GM23338 (cell line): ENCODE measurements at regions not wholly inside any gene's neighbourhood (a gene's known extent, or its start where the extent isn't known, plus 50 kb on each side); places are given as distances from the start of the nearest gene placed in this dataset.

ENCODE experiments used
- CREB1 ChIP-seq: fragments of 250-450 bp; sonication (Bioruptor Pico); IDR thresholded peaks from 2 replicates; pipeline ENCODE4 v1.5.0; 2020; ENCODE audit warnings: low read depth, mild to moderate bottlenecking, moderate library complexity
- CTCF ChIP-seq, 2 experiments: fragments of 200-600 bp in 1 of 2; sonication (generic) in 1 of 2; conservative IDR thresholded peaks; 2 replicates each; pipeline versions ENCODE4 v1.5.1 to v1.6.1; 2016 to 2017; ENCODE audit warnings: antibody characterized with exemption in 2 of 2, low read depth in 2 of 2, mild to moderate bottlenecking in 2 of 2, moderate library complexity in 1 of 2
- ETS1 ChIP-seq: IDR thresholded peaks from 2 replicates; pipeline ENCODE4 v1.6.1; 2016; ENCODE audit warnings: antibody characterized with exemption
- EZH2 ChIP-seq: fragments of 200-600 bp; sonication (generic); IDR thresholded peaks from one replicate; pipeline ENCODE4 v1.8.0; 2017; ENCODE audit warnings: antibody characterized with exemption, mild to moderate bottlenecking, low read depth; ENCODE audit not compliant: unreplicated experiment
- EZH2phosphoT487 ChIP-seq: fragments of 200-600 bp; sonication (generic); IDR thresholded peaks from one replicate; pipeline ENCODE4 v1.8.1; 2018; ENCODE audit warnings: antibody characterized with exemption; ENCODE audit not compliant: unreplicated experiment
- JUNB ChIP-seq: IDR thresholded peaks from one replicate; pipeline ENCODE4 v1.6.1; 2016; ENCODE audit warnings: antibody characterized with exemption; ENCODE audit not compliant: unreplicated experiment
- NANOG ChIP-seq: IDR thresholded peaks from 2 replicates; pipeline ENCODE4 v1.6.1; 2016; ENCODE audit warnings: antibody characterized with exemption, borderline replicate concordance
- POLR2AphosphoS5 ChIP-seq: IDR thresholded peaks from 2 replicates; pipeline ENCODE4 v1.6.1; 2016; ENCODE audit warnings: antibody characterized with exemption, low read depth
- REST ChIP-seq: IDR thresholded peaks from one replicate; pipeline ENCODE4 v1.6.1; 2018; ENCODE audit warnings: antibody characterized with exemption; ENCODE audit not compliant: unreplicated experiment
- STAT1 ChIP-seq: IDR thresholded peaks from one replicate; pipeline ENCODE4 v1.6.1; 2016; ENCODE audit warnings: antibody characterized with exemption; ENCODE audit not compliant: unreplicated experiment
- ZNF331 ChIP-seq: fragments of 250-450 bp; sonication (Bioruptor Pico); IDR thresholded peaks from 2 replicates; pipeline ENCODE4 v1.5.0; 2020; ENCODE audit warnings: low read depth, mild to moderate bottlenecking, moderate library complexity
- ZNF462 ChIP-seq: fragments of 250-450 bp; sonication (Bioruptor Pico); IDR thresholded peaks from 2 replicates; pipeline ENCODE4 v1.5.0; 2020; ENCODE audit warnings: mild to moderate bottlenecking, moderate library complexity

- TF ChIP-seq CTCF (conservative IDR thresholded peaks at IDR 0.05; ENCODE audit: low read depth in 2 of 2) (no peak), POLR2AphosphoS5 (no peak), JUNB (no peak), EZH2 (no peak), NANOG (no peak), ZNF331 (CRISPR knock-in tag) (no peak), REST (no peak), STAT1 (no peak), CREB1 (CRISPR knock-in tag) (no peak), EZH2phosphoT487 (no peak), ETS1 (no peak), ZNF462 (CRISPR knock-in tag) (no peak)
Observed at GRCh38 chr13:76756451-76756850, 129.8 kb downstream of the KCTD12 start.
